Astrocyte of the spinal cord (primary cell): ENCODE measurements at regions not wholly inside any gene's neighbourhood (a gene's known extent, or its start where the extent isn't known, plus 50 kb on each side); places are given as distances from the start of the nearest gene placed in this dataset.

Source experiments
- DNase-seq: peaks from one replicate; pipeline ENCODE4 v3.0.0; 2011; ENCODE audit warnings: low read depth, low spot score
- H3K4me3 ChIP-seq: 2 replicates; pipeline ENCODE4 v1.5.1; 2011; ENCODE audit warnings: low read depth, mild to moderate bottlenecking, low read length, moderate library complexity
- in situ Hi-C: cut with HindIII; loops from 2 replicates; pipeline ENCODE4 v1.10.0; 2017; ENCODE audit warnings: low sequenced_read_pairs
- TF ChIP-seq, protein P1 (sequence below): IDR thresholded peaks from 2 replicates; pipeline ENCODE4 v1.5.1; 2012; ENCODE audit warnings: low read depth, mild to moderate bottlenecking, low read length, inconsistent platforms

DNA sequence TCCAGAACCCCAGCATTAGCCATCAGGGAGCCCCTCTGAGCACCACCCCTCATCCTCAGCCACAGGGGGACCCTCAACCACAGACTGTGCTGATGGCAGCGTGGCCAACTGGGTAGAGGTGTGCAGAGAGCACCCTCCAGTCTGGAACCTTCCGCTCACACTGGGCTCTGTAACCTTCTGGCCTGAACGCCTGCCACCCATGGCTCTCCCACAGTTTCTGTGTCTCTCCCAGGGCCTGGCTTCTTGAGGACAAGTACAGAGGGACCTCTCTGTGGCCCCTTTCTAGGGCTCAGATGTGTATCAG is 503.0 kb upstream of the MGMT start:
- H3K4me3 ChIP-seq = no peak overlapping the region
- in situ Hi-C loops = no loop called here
- TF ChIP-seq, protein P1, sequence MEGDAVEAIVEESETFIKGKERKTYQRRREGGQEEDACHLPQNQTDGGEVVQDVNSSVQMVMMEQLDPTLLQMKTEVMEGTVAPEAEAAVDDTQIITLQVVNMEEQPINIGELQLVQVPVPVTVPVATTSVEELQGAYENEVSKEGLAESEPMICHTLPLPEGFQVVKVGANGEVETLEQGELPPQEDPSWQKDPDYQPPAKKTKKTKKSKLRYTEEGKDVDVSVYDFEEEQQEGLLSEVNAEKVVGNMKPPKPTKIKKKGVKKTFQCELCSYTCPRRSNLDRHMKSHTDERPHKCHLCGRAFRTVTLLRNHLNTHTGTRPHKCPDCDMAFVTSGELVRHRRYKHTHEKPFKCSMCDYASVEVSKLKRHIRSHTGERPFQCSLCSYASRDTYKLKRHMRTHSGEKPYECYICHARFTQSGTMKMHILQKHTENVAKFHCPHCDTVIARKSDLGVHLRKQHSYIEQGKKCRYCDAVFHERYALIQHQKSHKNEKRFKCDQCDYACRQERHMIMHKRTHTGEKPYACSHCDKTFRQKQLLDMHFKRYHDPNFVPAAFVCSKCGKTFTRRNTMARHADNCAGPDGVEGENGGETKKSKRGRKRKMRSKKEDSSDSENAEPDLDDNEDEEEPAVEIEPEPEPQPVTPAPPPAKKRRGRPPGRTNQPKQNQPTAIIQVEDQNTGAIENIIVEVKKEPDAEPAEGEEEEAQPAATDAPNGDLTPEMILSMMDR = no peak
- no peak for DNase-seq

DNA sequence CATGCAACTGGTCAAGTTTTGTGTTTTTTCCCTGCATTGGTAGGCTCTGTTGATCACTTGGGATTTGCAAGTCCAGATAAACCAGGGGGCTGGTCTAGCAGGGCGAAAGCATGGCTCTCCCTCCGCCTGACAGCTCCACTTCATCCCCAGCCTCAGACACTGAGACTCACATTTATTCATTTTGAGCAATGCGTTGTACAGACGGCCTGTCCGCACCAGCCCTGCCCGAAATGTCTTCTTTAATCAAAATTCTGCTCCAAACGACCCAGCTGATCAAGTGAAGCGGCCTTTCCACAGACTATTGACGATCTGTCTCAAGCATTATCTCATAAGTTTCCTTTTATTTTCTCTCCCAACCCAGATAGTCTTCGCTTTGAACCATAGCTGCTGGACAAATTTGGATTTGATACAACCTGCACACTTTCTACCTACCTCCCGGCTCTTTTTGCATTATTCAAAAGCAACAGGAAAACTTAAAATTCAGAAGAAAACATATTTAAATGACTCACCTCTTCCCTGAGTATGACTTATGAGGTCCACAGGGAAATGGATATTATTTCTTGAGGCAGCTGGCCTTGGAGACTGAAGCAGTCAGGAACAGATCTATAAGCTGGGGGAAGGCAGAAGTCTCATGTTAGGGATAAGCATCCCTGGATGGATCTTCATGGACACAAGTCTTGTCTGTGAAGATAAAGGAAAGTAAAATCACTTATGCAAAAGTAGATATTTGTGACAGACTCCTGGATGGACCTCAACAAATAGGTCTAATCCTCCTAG is 498.9 kb upstream of the MGMT start:
- in situ Hi-C loops = no loop called here
- TF ChIP-seq, protein P1 = no peak
- no peak overlapping the region for H3K4me3 ChIP-seq
- no peak for DNase-seq

DNA sequence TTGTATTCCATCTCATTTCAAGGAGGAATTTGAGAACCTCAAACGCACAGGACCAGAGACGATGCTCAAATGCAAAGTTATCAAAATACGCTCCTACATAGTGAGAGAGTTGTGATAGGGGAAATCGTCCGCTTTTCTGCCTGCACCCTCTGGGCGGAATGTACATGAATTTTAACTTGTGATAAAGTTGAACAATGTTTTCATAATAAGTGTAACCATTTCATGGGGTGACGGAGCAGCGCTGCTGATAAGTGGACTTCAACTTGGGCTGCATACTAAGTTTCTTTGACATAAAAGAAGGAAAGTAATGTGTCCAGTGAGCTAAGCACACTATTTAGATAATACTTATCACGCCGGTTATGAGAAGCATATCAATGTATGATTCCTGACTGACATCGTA is 497.5 kb upstream of the MGMT start:
- DNase-seq = no peak
- TF ChIP-seq, protein P1 = no peak
- in situ Hi-C loops = no loop called here
- H3K4me3 ChIP-seq = no peak overlapping the region

DNA sequence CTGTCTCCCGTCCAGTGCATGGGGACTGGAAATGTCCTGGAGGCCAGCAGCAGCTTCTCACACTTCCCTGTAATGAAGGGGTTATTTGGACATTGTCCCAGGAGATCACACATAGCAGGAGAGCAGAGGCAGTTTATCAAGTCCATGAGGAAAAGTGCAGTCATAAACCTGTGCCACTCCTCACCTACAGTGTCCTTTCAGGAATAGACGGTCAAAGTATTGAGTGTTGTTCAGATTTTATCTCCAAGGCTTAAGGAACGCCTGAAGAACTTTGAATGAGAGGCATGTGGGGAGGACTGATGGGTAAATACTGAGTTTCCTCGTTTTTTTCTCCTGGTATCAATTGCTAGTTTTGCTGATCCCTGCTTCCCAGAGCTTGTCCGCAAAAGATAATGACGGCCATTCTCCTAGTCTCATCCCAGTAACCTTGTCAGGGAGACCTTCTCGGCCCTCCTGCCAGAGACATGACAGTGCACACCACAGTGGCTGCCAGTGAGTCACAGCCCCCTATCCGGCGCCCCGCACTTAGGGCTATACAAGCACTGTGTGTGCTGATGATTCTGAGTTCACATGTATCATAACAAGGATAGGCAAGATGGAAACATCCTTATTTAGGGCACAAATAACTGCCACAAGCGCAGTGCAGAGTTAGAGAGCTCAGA is 495.5 kb upstream of the MGMT start:
- H3K4me3 ChIP-seq = no peak overlapping the region
- TF ChIP-seq, protein P1 = no peak
- DNase-seq = no peak
- in situ Hi-C loops = no loop called here

DNA sequence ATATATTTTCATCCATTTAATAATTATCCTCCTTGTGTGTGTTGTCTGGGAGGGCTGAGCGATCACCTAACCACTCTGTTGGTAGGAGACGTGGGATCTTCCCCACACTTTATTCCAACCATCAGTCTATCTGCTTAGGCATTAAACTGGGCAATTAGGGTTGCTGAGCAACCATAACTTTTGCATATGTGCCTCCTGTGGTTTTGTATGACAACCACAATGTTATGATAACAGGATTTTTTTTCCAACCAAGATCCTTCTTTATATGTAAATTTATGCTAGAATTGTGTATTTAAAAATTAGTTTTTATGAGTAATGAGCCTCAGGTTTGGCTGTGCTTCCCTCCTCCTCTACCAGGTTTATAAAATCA is 495.0 kb upstream of the MGMT start:
- no peak for DNase-seq
- TF ChIP-seq, protein P1 = no peak
- no peak overlapping the region for H3K4me3 ChIP-seq
- in situ Hi-C loops = no loop called here

DNA sequence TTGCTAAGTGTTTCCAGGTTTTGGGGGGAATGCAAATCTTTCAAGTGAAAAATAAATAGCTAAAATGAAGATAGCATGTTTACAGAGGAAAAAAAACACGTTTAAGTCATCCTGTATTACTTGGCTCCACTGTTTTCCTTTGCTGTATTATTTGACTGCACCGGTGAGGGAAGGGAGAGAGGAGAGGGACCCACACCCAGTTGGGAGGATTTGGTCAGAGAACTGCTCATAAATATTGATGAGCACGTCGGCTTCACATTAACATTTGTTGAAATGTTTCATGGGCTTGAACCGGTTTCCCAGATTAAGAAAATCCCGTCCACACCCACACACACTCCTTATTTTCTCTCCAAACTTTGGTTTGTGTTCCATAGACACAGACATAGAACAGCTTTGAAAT is 493.8 kb upstream of the MGMT start:
- H3K4me3 ChIP-seq = no peak overlapping the region
- TF ChIP-seq, protein P1 = no peak
- DNase-seq = no peak
- in situ Hi-C loops = no loop called here
